ENCODE measurements at regions not wholly inside any gene's neighbourhood (a gene's known extent, or its start where the extent isn't known, plus 50 kb on each side); places are given as distances from the start of the nearest gene placed in this dataset.

GRCh38 chr12:103139876-103140275, 182.4 kb downstream of the ASCL1 start:
- DNase-seq (ENCODE audit: low read depth, low spot score) (no peak), ATAC-seq (no peak)
- Histone ChIP-seq H4K20me1 (ENCODE audit: insufficient read depth) (no peaks in the 10 kb centered on the region), H3K9me2 (ENCODE audit: insufficient read depth) (no peaks in the 10 kb centered on the region), H3K4me2 (ENCODE audit: low read length) (no peak overlapping the region), H3K4me3 (replicated peaks in 1 of 2; ENCODE audit: low read depth in 1 of 2, low read length in 2 of 2) (no peak overlapping the region), H3K36me3 (ENCODE audit: control insufficient read depth in 1 of 2, insufficient read depth in 2 of 2, low read length in 2 of 2) (no peaks in the 10 kb centered on the region), H3K79me2 (ENCODE audit: insufficient read depth, low read length) (no peaks in the 10 kb centered on the region), H3K9ac (ENCODE audit: low read length) (no peak overlapping the region), H3K4me1 (ENCODE audit: control insufficient read depth in 1 of 2, insufficient read depth in 2 of 2, low read length in 2 of 2) (no peaks in the 10 kb centered on the region), H3K9me3 (ENCODE audit: control insufficient read depth in 1 of 2, insufficient read depth in 1 of 2, low read depth in 1 of 2, low read length in 2 of 2) (peaks cover 0 to under 1% of the 10 kb centered on the region in 2 experiments; a peak in 1 of 4 replicates), H3K27me3 (ENCODE audit: insufficient read depth, low read length) (no peaks in the 10 kb centered on the region), H2AFZ (ENCODE audit: low read depth, low read length, poor library complexity, severe bottlenecking) (no peak overlapping the region), H3K27ac (ENCODE audit: low read depth, low read length) (no peak overlapping the region)
- TF ChIP-seq EZH2 (IDR thresholded peaks at IDR 0.05) (no peak), EZH2phosphoT487 (IDR thresholded peaks at IDR 0.05; ENCODE audit: borderline replicate concordance) (no peak), TCF7L2 (IDR thresholded peaks at IDR 0.05; ENCODE audit: borderline replicate concordance, extremely low read depth, insufficient read depth, insufficient read length) (no peak), SIN3A (IDR thresholded peaks at IDR 0.05; ENCODE audit: low read depth) (no peak), CEBPB (IDR thresholded peaks at IDR 0.05; ENCODE audit: low read depth) (no peak), CBX3 (IDR thresholded peaks at IDR 0.05; ENCODE audit: low read depth) (no peak), CTCF (IDR thresholded peaks at IDR 0.05 in 2 of 3, conservative IDR thresholded peaks at IDR 0.05 in 1 of 3; ENCODE audit: borderline replicate concordance in 1 of 3, insufficient read depth in 1 of 3, low read depth in 2 of 3, low read length in 2 of 3) (no peak), POLR2AphosphoS5 (IDR thresholded peaks at IDR 0.05; ENCODE audit: low read depth, low read length) (no peak), FOSL1 (IDR thresholded peaks at IDR 0.05; ENCODE audit: low read depth) (no peak)
- TF ChIP-seq, protein P1, sequence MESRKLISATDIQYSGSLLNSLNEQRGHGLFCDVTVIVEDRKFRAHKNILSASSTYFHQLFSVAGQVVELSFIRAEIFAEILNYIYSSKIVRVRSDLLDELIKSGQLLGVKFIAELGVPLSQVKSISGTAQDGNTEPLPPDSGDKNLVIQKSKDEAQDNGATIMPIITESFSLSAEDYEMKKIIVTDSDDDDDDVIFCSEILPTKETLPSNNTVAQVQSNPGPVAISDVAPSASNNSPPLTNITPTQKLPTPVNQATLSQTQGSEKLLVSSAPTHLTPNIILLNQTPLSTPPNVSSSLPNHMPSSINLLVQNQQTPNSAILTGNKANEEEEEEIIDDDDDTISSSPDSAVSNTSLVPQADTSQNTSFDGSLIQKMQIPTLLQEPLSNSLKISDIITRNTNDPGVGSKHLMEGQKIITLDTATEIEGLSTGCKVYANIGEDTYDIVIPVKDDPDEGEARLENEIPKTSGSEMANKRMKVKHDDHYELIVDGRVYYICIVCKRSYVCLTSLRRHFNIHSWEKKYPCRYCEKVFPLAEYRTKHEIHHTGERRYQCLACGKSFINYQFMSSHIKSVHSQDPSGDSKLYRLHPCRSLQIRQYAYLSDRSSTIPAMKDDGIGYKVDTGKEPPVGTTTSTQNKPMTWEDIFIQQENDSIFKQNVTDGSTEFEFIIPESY (IDR thresholded peaks at IDR 0.05; ENCODE audit: extremely low read depth, insufficient replicate concordance, low read length) = no peak
- TF ChIP-seq, protein P2, sequence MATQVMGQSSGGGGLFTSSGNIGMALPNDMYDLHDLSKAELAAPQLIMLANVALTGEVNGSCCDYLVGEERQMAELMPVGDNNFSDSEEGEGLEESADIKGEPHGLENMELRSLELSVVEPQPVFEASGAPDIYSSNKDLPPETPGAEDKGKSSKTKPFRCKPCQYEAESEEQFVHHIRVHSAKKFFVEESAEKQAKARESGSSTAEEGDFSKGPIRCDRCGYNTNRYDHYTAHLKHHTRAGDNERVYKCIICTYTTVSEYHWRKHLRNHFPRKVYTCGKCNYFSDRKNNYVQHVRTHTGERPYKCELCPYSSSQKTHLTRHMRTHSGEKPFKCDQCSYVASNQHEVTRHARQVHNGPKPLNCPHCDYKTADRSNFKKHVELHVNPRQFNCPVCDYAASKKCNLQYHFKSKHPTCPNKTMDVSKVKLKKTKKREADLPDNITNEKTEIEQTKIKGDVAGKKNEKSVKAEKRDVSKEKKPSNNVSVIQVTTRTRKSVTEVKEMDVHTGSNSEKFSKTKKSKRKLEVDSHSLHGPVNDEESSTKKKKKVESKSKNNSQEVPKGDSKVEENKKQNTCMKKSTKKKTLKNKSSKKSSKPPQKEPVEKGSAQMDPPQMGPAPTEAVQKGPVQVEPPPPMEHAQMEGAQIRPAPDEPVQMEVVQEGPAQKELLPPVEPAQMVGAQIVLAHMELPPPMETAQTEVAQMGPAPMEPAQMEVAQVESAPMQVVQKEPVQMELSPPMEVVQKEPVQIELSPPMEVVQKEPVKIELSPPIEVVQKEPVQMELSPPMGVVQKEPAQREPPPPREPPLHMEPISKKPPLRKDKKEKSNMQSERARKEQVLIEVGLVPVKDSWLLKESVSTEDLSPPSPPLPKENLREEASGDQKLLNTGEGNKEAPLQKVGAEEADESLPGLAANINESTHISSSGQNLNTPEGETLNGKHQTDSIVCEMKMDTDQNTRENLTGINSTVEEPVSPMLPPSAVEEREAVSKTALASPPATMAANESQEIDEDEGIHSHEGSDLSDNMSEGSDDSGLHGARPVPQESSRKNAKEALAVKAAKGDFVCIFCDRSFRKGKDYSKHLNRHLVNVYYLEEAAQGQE (IDR thresholded peaks at IDR 0.05; ENCODE audit: low read depth) = no peak
- TF ChIP-seq, protein P3, sequence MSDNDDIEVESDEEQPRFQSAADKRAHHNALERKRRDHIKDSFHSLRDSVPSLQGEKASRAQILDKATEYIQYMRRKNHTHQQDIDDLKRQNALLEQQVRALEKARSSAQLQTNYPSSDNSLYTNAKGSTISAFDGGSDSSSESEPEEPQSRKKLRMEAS (IDR thresholded peaks at IDR 0.05) = no peak
- ChIA-PET CTCF (no interaction called here), POLR2A (no interaction called here), RAD21 (ENCODE audit: low non-redundant PET in 1 of 2, low total read pairs in 2 of 2, uncharacterized antibody in 2 of 2, unreplicated experiment in 2 of 2) (no interaction called here)
- BruUV-seq (replicated peaks) = no TSS peak
- intact Hi-C loops (cut with micrococcal nuclease) = no loop called here

Data from HCT116 (cell line).